ENCODE measurements at regions not wholly inside any gene's neighbourhood (a gene's known extent, or its start where the extent isn't known, plus 50 kb on each side); places are given as distances from the start of the nearest gene placed in this dataset.

GRCh38 chr1:63049135-63049534 lies 265.2 kb downstream of the ATG4C start:
- peaks cover 6% of the 10 kb centered on the region for H3K27me3 Mint-ChIP-seq
- H3K79me2 ChIP-seq (ENCODE audit: control insufficient read depth, insufficient read depth, low read length): no peaks in the 10 kb centered on the region
- CTCF ChIA-PET: no interaction called here
- H3K4me1 Mint-ChIP-seq: no peaks in the 10 kb centered on the region
- no peaks in the 10 kb centered on the region for H3K9me3 Mint-ChIP-seq (ENCODE audit: insufficient read depth)
- no peaks in the 10 kb centered on the region for H4K20me1 ChIP-seq (ENCODE audit: control insufficient read depth, insufficient read depth, low read length, poor library complexity, severe bottlenecking)
- H3K27ac ChIP-seq (ENCODE audit: low read length in 2 of 2): no peak overlapping the region
- H2AFZ ChIP-seq (ENCODE audit: insufficient read depth, low read depth, low read length, poor library complexity, severe bottlenecking): no peak overlapping the region
- no peaks in the 10 kb centered on the region for H3K9me3 ChIP-seq (ENCODE audit: control extremely low read depth in 1 of 3, control insufficient read depth in 2 of 3, insufficient read depth in 1 of 3, low read length in 2 of 3)
- H3K4me3 Mint-ChIP-seq: no peak overlapping the region
- H3K9ac ChIP-seq (ENCODE audit: low read length): no peak overlapping the region
- no peaks in the 10 kb centered on the region for H3K36me3 ChIP-seq (replicated peaks in 1 of 2; ENCODE audit: control extremely low read depth in 1 of 2, control insufficient read depth in 1 of 2, extremely low read depth in 1 of 2, insufficient read depth in 2 of 2, low read length in 1 of 2)
- H3K4me1 ChIP-seq (ENCODE audit: control insufficient read depth in 2 of 2, insufficient read depth in 2 of 2, low read length in 2 of 2): no peaks in the 10 kb centered on the region
- peaks cover 0 to 2% (median 0%) of the 10 kb centered on the region in 4 experiments for H3K27me3 ChIP-seq (replicated peaks in 1 of 4; ENCODE audit: control extremely low read depth in 1 of 4, control insufficient read depth in 3 of 4, insufficient read depth in 4 of 4, low read length in 3 of 4)
- H3K4me2 ChIP-seq (replicated peaks; ENCODE audit: low read depth, low read length, poor library complexity, severe bottlenecking): no peak overlapping the region
- 83% methylated on average over 1 of the region's 2 CpGs for WGBS (ENCODE audit: insufficient coverage)
- H3K27ac Mint-ChIP-seq: no peak overlapping the region
- intact Hi-C loops (cut with micrococcal nuclease): no loop called here
- TF ChIP-seq EZH2 (IDR thresholded peaks at IDR 0.05; ENCODE audit: borderline replicate concordance, insufficient read depth, low read depth, low read length, poor library complexity, severe bottlenecking) (no peak), CTCF (IDR thresholded peaks at IDR 0.05) (no peak)
- DNase-seq: no peak
- POLR2A ChIA-PET: no interaction called here
- ATAC-seq (ENCODE audit: low read depth): no peak
- H3K4me3 ChIP-seq (ENCODE audit: control extremely low read depth in 1 of 5, extremely low read depth in 1 of 5, insufficient read depth in 1 of 5, low read depth in 2 of 5, low read length in 4 of 5): no peak overlapping the region

- Mint-ChIP-seq H3K27me3 (peaks cover 15% of the 10 kb centered on the region), H3K4me1 (no peaks in the 10 kb centered on the region), H3K9me3 (ENCODE audit: insufficient read depth) (no peaks in the 10 kb centered on the region), H3K27ac (no peak overlapping the region), H3K4me3 (no peak overlapping the region)
- no peak overlapping the region for H2AFZ ChIP-seq (ENCODE audit: insufficient read depth, low read depth, low read length, poor library complexity, severe bottlenecking)
- H3K27me3 ChIP-seq (replicated peaks in 1 of 4; ENCODE audit: control extremely low read depth in 1 of 4, control insufficient read depth in 3 of 4, insufficient read depth in 4 of 4, low read length in 3 of 4): peaks cover 0 to 8% (median 0%) of the 10 kb centered on the region in 4 experiments
- no peak overlapping the region for H3K4me3 ChIP-seq (ENCODE audit: control extremely low read depth in 1 of 5, extremely low read depth in 1 of 5, insufficient read depth in 1 of 5, low read depth in 2 of 5, low read length in 4 of 5)
- no peaks in the 10 kb centered on the region for H3K79me2 ChIP-seq (ENCODE audit: control insufficient read depth, insufficient read depth, low read length)
- WGBS (ENCODE audit: insufficient coverage): 82% methylated on average over 4 of the region's 5 CpGs
- H3K36me3 ChIP-seq (replicated peaks in 1 of 2; ENCODE audit: control extremely low read depth in 1 of 2, control insufficient read depth in 1 of 2, extremely low read depth in 1 of 2, insufficient read depth in 2 of 2, low read length in 1 of 2): no peaks in the 10 kb centered on the region
- no peak for ATAC-seq (ENCODE audit: low read depth)
- DNase-seq: no peak
- no peak overlapping the region for H3K27ac ChIP-seq (ENCODE audit: low read length in 2 of 2)
- no peak overlapping the region for H3K4me2 ChIP-seq (replicated peaks; ENCODE audit: low read depth, low read length, poor library complexity, severe bottlenecking)
- no peak for TF ChIP-seq EZH2 (IDR thresholded peaks at IDR 0.05; ENCODE audit: borderline replicate concordance, insufficient read depth, low read depth, low read length, poor library complexity, severe bottlenecking)
- TF ChIP-seq CTCF (IDR thresholded peaks at IDR 0.05): no peak
- H4K20me1 ChIP-seq (ENCODE audit: control insufficient read depth, insufficient read depth, low read length, poor library complexity, severe bottlenecking): no peaks in the 10 kb centered on the region
- H3K9ac ChIP-seq (ENCODE audit: low read length): no peak overlapping the region
- POLR2A ChIA-PET: no interaction called here
- no peaks in the 10 kb centered on the region for H3K4me1 ChIP-seq (ENCODE audit: control insufficient read depth in 2 of 2, insufficient read depth in 2 of 2, low read length in 2 of 2)
- intact Hi-C loops (cut with micrococcal nuclease): no loop called here
- H3K9me3 ChIP-seq (ENCODE audit: control extremely low read depth in 1 of 3, control insufficient read depth in 2 of 3, insufficient read depth in 1 of 3, low read length in 2 of 3): no peaks in the 10 kb centered on the region
- CTCF ChIA-PET: no interaction called here
Measured at GRCh38 chr1:63051356-63051755, 267.4 kb downstream of the ATG4C start.

Measured in B cell (primary cell).